ENCODE measurements at regions not wholly inside any gene's neighbourhood (a gene's known extent, or its start where the extent isn't known, plus 50 kb on each side); places are given as distances from the start of the nearest gene placed in this dataset.

- no peaks in the 10 kb centered on the region for H3K36me3 ChIP-seq
- intact Hi-C loops (cut with DNase I): no loop called here
- no peak overlapping the region for H3K4me3 ChIP-seq
- H3K4me1 ChIP-seq: no peaks in the 10 kb centered on the region
- H3K9me3 ChIP-seq: no peaks in the 10 kb centered on the region
- no peak for DNase-seq (ENCODE audit: low spot score in 2 of 2)
- no peak for TF ChIP-seq CTCF (IDR thresholded peaks at IDR 0.05)
- H3K27me3 ChIP-seq: no peaks in the 10 kb centered on the region
- no peak overlapping the region for H3K27ac ChIP-seq
Observed at GRCh38 chr13:87923753-87924152, 252.6 kb downstream of the SLITRK5 start.

- DNase-seq (ENCODE audit: low spot score in 2 of 2): no peak
- H3K27ac ChIP-seq: no peak overlapping the region
- intact Hi-C loops (cut with DNase I): no loop called here
- H3K36me3 ChIP-seq: no peaks in the 10 kb centered on the region
- no peaks in the 10 kb centered on the region for H3K4me1 ChIP-seq
- no peaks in the 10 kb centered on the region for H3K9me3 ChIP-seq
- H3K27me3 ChIP-seq: no peaks in the 10 kb centered on the region
- no peak for TF ChIP-seq CTCF (IDR thresholded peaks at IDR 0.05)
- no peak overlapping the region for H3K4me3 ChIP-seq
Observed at GRCh38 chr13:87925006-87925405, 253.8 kb downstream of the SLITRK5 start.

GRCh38 chr13:87940776-87941175 lies 269.6 kb downstream of the SLITRK5 start:
- no peaks in the 10 kb centered on the region for H3K9me3 ChIP-seq
- no peak overlapping the region for H3K27ac ChIP-seq
- no peaks in the 10 kb centered on the region for H3K27me3 ChIP-seq
- H3K4me3 ChIP-seq: no peak overlapping the region
- TF ChIP-seq CTCF (IDR thresholded peaks at IDR 0.05): no peak
- no peak for DNase-seq (ENCODE audit: low spot score in 2 of 2)
- intact Hi-C loops (cut with DNase I): no loop called here
- H3K4me1 ChIP-seq: no peaks in the 10 kb centered on the region
- no peaks in the 10 kb centered on the region for H3K36me3 ChIP-seq

- TF ChIP-seq CTCF (IDR thresholded peaks at IDR 0.05): no peak
- no peak for DNase-seq (ENCODE audit: low spot score in 2 of 2)
- H3K36me3 ChIP-seq: no peaks in the 10 kb centered on the region
- intact Hi-C loops (cut with DNase I): no loop called here
- H3K4me1 ChIP-seq: no peaks in the 10 kb centered on the region
- no peaks in the 10 kb centered on the region for H3K27me3 ChIP-seq
- H3K9me3 ChIP-seq: no peaks in the 10 kb centered on the region
- no peak overlapping the region for H3K4me3 ChIP-seq
- H3K27ac ChIP-seq: no peak overlapping the region
Observed at GRCh38 chr13:87941226-87941625, 270.1 kb downstream of the SLITRK5 start.

GRCh38 chr13:87942205-87942604 lies 271.0 kb downstream of the SLITRK5 start:
- H3K27ac ChIP-seq: no peak overlapping the region
- H3K9me3 ChIP-seq: no peaks in the 10 kb centered on the region
- H3K4me3 ChIP-seq: no peak overlapping the region
- DNase-seq (ENCODE audit: low spot score in 2 of 2): no peak
- no peaks in the 10 kb centered on the region for H3K27me3 ChIP-seq
- H3K36me3 ChIP-seq: no peaks in the 10 kb centered on the region
- no peaks in the 10 kb centered on the region for H3K4me1 ChIP-seq
- intact Hi-C loops (cut with DNase I): no loop called here
- TF ChIP-seq CTCF (IDR thresholded peaks at IDR 0.05): no peak

GRCh38 chr13:87944038-87944437 lies 272.9 kb downstream of the SLITRK5 start:
- Histone ChIP-seq H3K4me1 (no peaks in the 10 kb centered on the region), H3K36me3 (no peaks in the 10 kb centered on the region), H3K27me3 (no peaks in the 10 kb centered on the region), H3K9me3 (no peaks in the 10 kb centered on the region), H3K4me3 (no peak overlapping the region), H3K27ac (no peak overlapping the region)
- TF ChIP-seq CTCF (IDR thresholded peaks at IDR 0.05): no peak
- intact Hi-C loops (cut with DNase I): no loop called here
- no peak for DNase-seq (ENCODE audit: low spot score in 2 of 2)
